Suprapubic skin (tissue), 4 donors: ENCODE measurements at regions not wholly inside any gene's neighbourhood (a gene's known extent, or its start where the extent isn't known, plus 50 kb on each side); places are given as distances from the start of the nearest gene placed in this dataset.

Source experiments
- EP300 ChIP-seq: sonication (generic); formaldehyde crosslinking; IDR thresholded peaks from one replicate; pipeline ENCODE4 v1.6.1; 2017; ENCODE audit warnings: antibody characterized with exemption
- POLR2A ChIP-seq, 2 donors: fragments of 450-650 bp; IDR thresholded peaks; one replicate each; pipeline ENCODE4 v1.6.1; 2017; ENCODE audit warnings: antibody characterized with exemption in 2 of 2, mild to moderate bottlenecking in 2 of 2, moderate library complexity in 2 of 2
- POLR2AphosphoS5 ChIP-seq, 3 donors: sonication (generic); formaldehyde crosslinking; IDR thresholded peaks; one replicate each; pipeline ENCODE4 v1.6.1; 2017; ENCODE audit warnings: antibody characterized with exemption in 3 of 3
- TF ChIP-seq, protein P1 (sequence below), 2 donors: fragments of 200-600 bp in 1 of 2; fragments of 450-650 bp in 1 of 2; sonication (generic) in 1 of 2; IDR thresholded peaks; one replicate each; pipeline ENCODE4 v1.5.1; 2016 to 2019; ENCODE audit warnings: antibody characterized with exemption in 2 of 2, mild to moderate bottlenecking in 1 of 2, moderate library complexity in 1 of 2

DNA sequence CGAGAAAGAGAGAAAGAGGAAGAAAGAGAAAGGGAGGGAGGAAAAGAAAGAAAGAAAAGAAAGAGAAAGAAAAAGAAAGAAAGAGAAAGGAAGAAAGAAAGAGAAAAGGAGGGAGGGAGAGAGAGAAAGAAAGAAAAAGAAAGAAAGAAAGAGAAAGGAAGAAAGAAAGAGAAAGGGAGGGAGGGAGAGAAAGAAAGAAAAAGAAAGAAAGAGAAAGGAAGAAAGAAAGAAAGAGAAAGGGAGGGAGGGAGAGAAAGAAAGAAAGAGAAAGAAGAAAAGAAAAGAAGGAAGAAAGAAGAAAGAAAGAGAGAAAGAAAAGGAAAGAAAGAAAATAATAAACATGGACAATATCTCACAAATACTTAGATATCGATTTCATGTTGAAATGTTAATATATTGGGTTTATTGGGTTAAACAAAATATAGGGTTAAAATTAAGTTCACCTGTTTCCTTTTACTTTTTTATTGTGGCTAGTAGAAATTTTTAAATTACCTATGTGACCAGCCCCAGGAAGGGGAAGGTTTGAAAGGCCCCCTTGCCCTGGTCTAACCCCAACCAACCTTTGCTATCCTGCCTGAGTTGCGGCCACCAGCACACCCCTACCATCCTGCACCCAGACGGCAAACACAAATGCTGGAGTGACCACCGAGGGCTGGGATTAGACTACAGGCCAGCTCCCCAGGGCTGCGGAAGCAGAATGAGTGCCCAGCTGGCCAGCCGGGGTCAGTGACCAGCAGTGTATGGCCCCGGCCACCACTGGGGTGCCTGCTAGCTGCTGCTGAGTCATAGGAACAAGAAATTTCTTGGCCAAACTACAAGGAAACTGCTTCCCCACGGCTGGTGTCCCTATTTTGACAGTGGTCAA, 81.0 kb upstream of the FGF3 start:
- TF ChIP-seq, protein P1, sequence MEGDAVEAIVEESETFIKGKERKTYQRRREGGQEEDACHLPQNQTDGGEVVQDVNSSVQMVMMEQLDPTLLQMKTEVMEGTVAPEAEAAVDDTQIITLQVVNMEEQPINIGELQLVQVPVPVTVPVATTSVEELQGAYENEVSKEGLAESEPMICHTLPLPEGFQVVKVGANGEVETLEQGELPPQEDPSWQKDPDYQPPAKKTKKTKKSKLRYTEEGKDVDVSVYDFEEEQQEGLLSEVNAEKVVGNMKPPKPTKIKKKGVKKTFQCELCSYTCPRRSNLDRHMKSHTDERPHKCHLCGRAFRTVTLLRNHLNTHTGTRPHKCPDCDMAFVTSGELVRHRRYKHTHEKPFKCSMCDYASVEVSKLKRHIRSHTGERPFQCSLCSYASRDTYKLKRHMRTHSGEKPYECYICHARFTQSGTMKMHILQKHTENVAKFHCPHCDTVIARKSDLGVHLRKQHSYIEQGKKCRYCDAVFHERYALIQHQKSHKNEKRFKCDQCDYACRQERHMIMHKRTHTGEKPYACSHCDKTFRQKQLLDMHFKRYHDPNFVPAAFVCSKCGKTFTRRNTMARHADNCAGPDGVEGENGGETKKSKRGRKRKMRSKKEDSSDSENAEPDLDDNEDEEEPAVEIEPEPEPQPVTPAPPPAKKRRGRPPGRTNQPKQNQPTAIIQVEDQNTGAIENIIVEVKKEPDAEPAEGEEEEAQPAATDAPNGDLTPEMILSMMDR (IDR thresholded peaks at IDR 0.05) = no peak
- no peak for TF ChIP-seq POLR2A (IDR thresholded peaks at IDR 0.05)
- no peak for TF ChIP-seq POLR2AphosphoS5 (IDR thresholded peaks at IDR 0.05)
- TF ChIP-seq EP300 = no peak
